Keratinocyte (primary cell): ENCODE measurements at regions not wholly inside any gene's neighbourhood (a gene's known extent, or its start where the extent isn't known, plus 50 kb on each side); places are given as distances from the start of the nearest gene placed in this dataset.

Experiments used
- DNase-seq: peaks from one replicate; pipeline ENCODE4 v3.0.0-alpha.2; 2011; ENCODE audit warnings: low read depth, missing footprints, low spot score
- FAIRE-seq: peaks from 2 replicates; lab custom pipeline; 2011; peaks lifted over from hg19 to GRCh38; lab: Jason Lieb, UNC
- H2AFZ ChIP-seq: 2 replicates; pipeline ENCODE4 v1.6.0; 2012; ENCODE audit warnings: low read length, control low read depth, inconsistent platforms; ENCODE audit not compliant: control insufficient read depth
- H3K27ac ChIP-seq: 2 replicates; pipeline ENCODE4 v1.5.1; 2011; ENCODE audit warnings: low read length; ENCODE audit not compliant: control insufficient read depth, insufficient read depth
- H3K27me3 ChIP-seq: 3 replicates; pipeline ENCODE4 v1.6.0; 2011; ENCODE audit warnings: low read length; ENCODE audit not compliant: control insufficient read depth, insufficient read depth; ENCODE audit errors: extremely low read depth
- H3K36me3 ChIP-seq, 2 experiments: 2 replicates in 1 of 2; 3 replicates in 1 of 2; pipeline ENCODE4 v1.5.1; 2011; ENCODE audit warnings: low read length in 2 of 2, mild to moderate bottlenecking in 1 of 2; ENCODE audit not compliant: control insufficient read depth in 2 of 2, insufficient read depth in 2 of 2; ENCODE audit errors: extremely low read depth in 1 of 2
- H3K4me1 ChIP-seq: 3 replicates; pipeline ENCODE4 v1.5.1; 2011; ENCODE audit warnings: low read length; ENCODE audit not compliant: control insufficient read depth, insufficient read depth; ENCODE audit errors: extremely low read depth
- H3K4me2 ChIP-seq: 3 replicates; pipeline ENCODE4 v1.6.0; 2011; ENCODE audit warnings: low read depth, low read length; ENCODE audit not compliant: control insufficient read depth, insufficient read depth; ENCODE audit errors: extremely low read depth
- H3K4me3 ChIP-seq, 3 experiments: fragments of 200-600 bp in 1 of 3; sonication (generic) in 1 of 3; 2 replicates in 2 of 3; 3 replicates in 1 of 3; pipeline ENCODE4 v1.5.1; 2011 to 2016; ENCODE audit warnings: low read length in 3 of 3, mild to moderate bottlenecking in 3 of 3, control low read depth in 2 of 3, inconsistent platforms in 1 of 3, low read depth in 1 of 3, mixed read lengths in 1 of 3, mixed run types in 1 of 3, moderate library complexity in 1 of 3; ENCODE audit not compliant: control insufficient read depth in 2 of 3, insufficient read depth in 2 of 3; ENCODE audit errors: extremely low read depth in 1 of 3
- H3K79me2 ChIP-seq: 2 replicates; pipeline ENCODE4 v1.6.0; 2012; ENCODE audit warnings: low read length; ENCODE audit not compliant: control insufficient read depth, insufficient read depth
- H3K9ac ChIP-seq: 3 replicates; pipeline ENCODE4 v1.6.0; 2011; ENCODE audit warnings: low read length; ENCODE audit not compliant: control insufficient read depth, insufficient read depth; ENCODE audit errors: extremely low read depth
- H3K9me1 ChIP-seq: 3 replicates; pipeline ENCODE4 v1.6.0; 2011; ENCODE audit warnings: low read length; ENCODE audit not compliant: control insufficient read depth, insufficient read depth; ENCODE audit errors: extremely low read depth
- H3K9me3 ChIP-seq: 2 replicates; pipeline ENCODE4 v1.5.1; 2012; ENCODE audit warnings: low read depth, low read length; ENCODE audit not compliant: control insufficient read depth
- H4K20me1 ChIP-seq: 3 replicates; pipeline ENCODE4 v1.6.0; 2011; ENCODE audit warnings: low read length; ENCODE audit not compliant: control insufficient read depth, insufficient read depth; ENCODE audit errors: extremely low read depth
- CTCF ChIP-seq, 3 experiments: IDR thresholded peaks in 1 of 3; conservative IDR thresholded peaks in 1 of 3; optimal IDR thresholded peaks in 1 of 3; 2 replicates in 2 of 3; 3 replicates in 1 of 3; pipeline versions ENCODE3 to v1.5.1; 2011; ENCODE audit warnings: low read length in 3 of 3, mild to moderate bottlenecking in 3 of 3, moderate library complexity in 2 of 3, control low read depth in 1 of 3, inconsistent platforms in 1 of 3; ENCODE audit not compliant: insufficient read depth in 2 of 3; ENCODE audit errors: extremely low read depth in 1 of 3
- EZH2 ChIP-seq: IDR thresholded peaks from one replicate; pipeline ENCODE4 v1.6.1; 2012; ENCODE audit warnings: inconsistent platforms, mild to moderate bottlenecking, low read length, moderate library complexity
- dilution Hi-C: fragments of 300-500 bp; cut with MboI; formaldehyde crosslinking; loops from one replicate; pipeline ENCODE4 v1.7.0; 2020; ENCODE audit warnings: low sequenced_read_pairs; ENCODE audit not compliant: extremely low pct_ligation_motif_present

DNA sequence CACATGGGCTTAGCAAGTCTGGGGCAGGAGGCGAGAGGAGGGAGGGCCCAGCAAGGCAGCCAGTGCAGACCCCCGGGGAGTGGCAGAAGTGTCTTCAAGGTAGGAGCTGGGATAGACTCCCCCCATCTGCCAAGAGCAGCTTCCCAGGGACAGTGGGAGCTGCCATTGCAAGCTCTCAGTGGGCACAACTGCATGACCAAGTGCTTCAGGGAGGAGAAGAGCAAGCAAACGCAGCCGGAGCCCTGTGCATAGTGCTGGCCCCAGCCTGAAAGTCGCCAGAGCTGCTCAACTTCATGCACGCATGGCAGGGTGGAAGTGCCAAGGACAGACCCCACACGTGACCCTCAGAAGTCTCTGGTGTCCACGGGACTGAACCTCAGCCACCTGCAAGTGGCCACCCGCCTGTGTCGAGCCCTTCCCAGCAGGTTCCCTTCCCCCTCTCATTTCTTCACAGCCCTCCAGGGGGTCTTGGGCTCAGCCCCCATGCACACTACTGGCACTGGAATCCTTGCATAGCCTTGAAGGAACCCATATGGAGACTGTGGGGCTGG is 89.4 kb downstream of the PLXNA1 start:
- peaks cover 30% of the 10 kb centered on the region for H3K4me1 ChIP-seq
- H3K36me3 ChIP-seq: no peaks in the 10 kb centered on the region
- DNase-seq: no peak
- no peak for FAIRE-seq
- no peaks in the 10 kb centered on the region for H3K27me3 ChIP-seq
- H3K79me2 ChIP-seq: no peaks in the 10 kb centered on the region
- no peaks in the 10 kb centered on the region for H3K9me3 ChIP-seq
- no peak for TF ChIP-seq CTCF (optimal IDR thresholded peaks at IDR 0.05 in 1 of 3, IDR thresholded peaks at IDR 0.05 in 1 of 3, conservative IDR thresholded peaks at IDR 0.05 in 1 of 3; ENCODE audit: extremely low read depth in 1 of 3, insufficient read depth in 2 of 3, low read length in 3 of 3)
- TF ChIP-seq EZH2: no peak
- H2AFZ ChIP-seq: no peak overlapping the region
- no peak overlapping the region for H3K4me2 ChIP-seq
- H3K27ac ChIP-seq: no peak overlapping the region
- H3K9me1 ChIP-seq: no peaks in the 10 kb centered on the region
- no peak overlapping the region for H3K4me3 ChIP-seq
- dilution Hi-C loops: no loop called here
- H4K20me1 ChIP-seq: no peaks in the 10 kb centered on the region
- H3K9ac ChIP-seq: no peak overlapping the region

DNA sequence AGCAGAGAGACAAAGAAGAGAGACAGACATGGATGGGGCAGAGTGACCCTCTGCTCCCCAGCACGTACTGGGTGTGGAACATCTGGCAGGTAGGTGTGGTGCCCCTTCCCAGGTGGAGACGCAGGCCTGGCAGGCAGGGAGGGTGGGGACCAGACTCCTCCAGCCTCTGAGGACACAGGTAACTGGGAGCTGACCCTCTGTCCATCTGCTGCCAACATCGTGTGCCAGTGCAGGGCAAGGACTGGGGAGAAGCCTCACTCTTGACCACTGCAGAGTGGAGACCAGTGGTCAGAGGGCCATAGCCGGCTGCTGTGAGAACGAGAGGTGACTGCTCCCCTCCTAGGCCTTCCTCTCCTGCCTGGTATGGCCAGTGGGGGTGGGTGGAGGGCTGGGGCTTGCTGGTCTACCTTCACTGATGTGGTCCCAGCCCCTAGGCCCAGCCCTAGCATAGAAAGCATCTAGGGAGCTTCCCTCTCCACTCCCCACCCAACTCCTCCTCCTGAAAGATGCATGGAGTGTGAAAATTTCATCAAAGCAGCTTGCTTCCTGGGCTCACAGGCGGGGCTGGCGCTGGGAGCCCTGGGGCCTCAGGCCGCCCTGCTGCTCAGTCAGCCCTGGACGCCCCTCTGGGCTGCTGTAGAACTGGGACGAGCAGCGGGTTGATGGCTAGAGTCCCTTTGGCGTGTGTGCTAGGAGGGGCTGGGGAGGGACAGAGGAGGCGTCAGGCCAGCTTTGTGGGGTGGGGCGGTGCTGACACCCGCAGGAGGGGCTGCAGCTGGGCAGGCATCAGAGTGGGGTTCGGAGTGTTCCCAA is 90.3 kb downstream of the PLXNA1 start:
- no peak overlapping the region for H2AFZ ChIP-seq
- FAIRE-seq (no peak), DNase-seq (no peak)
- no peak overlapping the region for H3K4me3 ChIP-seq
- H3K4me2 ChIP-seq: no peak overlapping the region
- TF ChIP-seq EZH2 (no peak), CTCF (optimal IDR thresholded peaks at IDR 0.05 in 1 of 3, IDR thresholded peaks at IDR 0.05 in 1 of 3, conservative IDR thresholded peaks at IDR 0.05 in 1 of 3; ENCODE audit: extremely low read depth in 1 of 3, insufficient read depth in 2 of 3, low read length in 3 of 3) (no peak)
- H3K36me3 ChIP-seq: no peaks in the 10 kb centered on the region
- no peaks in the 10 kb centered on the region for H3K27me3 ChIP-seq
- H3K9ac ChIP-seq: no peak overlapping the region
- H3K27ac ChIP-seq: no peak overlapping the region
- no peaks in the 10 kb centered on the region for H3K9me3 ChIP-seq
- no peaks in the 10 kb centered on the region for H3K9me1 ChIP-seq
- no peaks in the 10 kb centered on the region for H3K79me2 ChIP-seq
- H4K20me1 ChIP-seq: no peaks in the 10 kb centered on the region
- dilution Hi-C loops: no loop called here
- H3K4me1 ChIP-seq: peaks cover 30% of the 10 kb centered on the region
